Duodenal mucosa (tissue), 2 donors: ENCODE measurements at regions not wholly inside any gene's neighbourhood (a gene's known extent, or its start where the extent isn't known, plus 50 kb on each side); places are given as distances from the start of the nearest gene placed in this dataset.
"Not testable (repeated sequence)": the region's sequence is repeated elsewhere in the genome, so short reads cannot be mapped to it uniquely, and the experiment has no call there.

Source experiments
- H3K27ac ChIP-seq: one replicate; pipeline ENCODE4 v1.7.0; 2013; ENCODE audit warnings: low read depth, low read length
- H3K27me3 ChIP-seq, 2 donors: one replicate each; pipeline ENCODE4 v1.7.0; 2013; ENCODE audit warnings: low read length in 2 of 2, control low read depth in 1 of 2; ENCODE audit not compliant: insufficient read depth in 2 of 2, control insufficient read depth in 1 of 2
- H3K36me3 ChIP-seq, 2 donors: one replicate each; pipeline ENCODE4 v1.7.0; 2013; ENCODE audit warnings: low read length in 2 of 2, control low read depth in 1 of 2; ENCODE audit not compliant: insufficient read depth in 2 of 2, control insufficient read depth in 1 of 2
- H3K4me1 ChIP-seq, 2 donors: one replicate each; pipeline ENCODE4 v1.7.0; 2013; ENCODE audit warnings: low read length in 2 of 2, control low read depth in 1 of 2; ENCODE audit not compliant: insufficient read depth in 2 of 2, control insufficient read depth in 1 of 2
- H3K4me3 ChIP-seq, 2 donors: one replicate each; pipeline ENCODE4 v1.7.0; 2013; ENCODE audit warnings: low read length in 2 of 2, low read depth in 1 of 2
- H3K9ac ChIP-seq, 2 donors: one replicate each; pipeline ENCODE4 v1.7.0; 2013; ENCODE audit warnings: low read length in 2 of 2, low read depth in 1 of 2
- H3K9me3 ChIP-seq, 2 donors: one replicate each; pipeline ENCODE4 v1.7.0; 2013; ENCODE audit warnings: low read length in 2 of 2, control low read depth in 1 of 2; ENCODE audit not compliant: control insufficient read depth in 1 of 2

DNA sequence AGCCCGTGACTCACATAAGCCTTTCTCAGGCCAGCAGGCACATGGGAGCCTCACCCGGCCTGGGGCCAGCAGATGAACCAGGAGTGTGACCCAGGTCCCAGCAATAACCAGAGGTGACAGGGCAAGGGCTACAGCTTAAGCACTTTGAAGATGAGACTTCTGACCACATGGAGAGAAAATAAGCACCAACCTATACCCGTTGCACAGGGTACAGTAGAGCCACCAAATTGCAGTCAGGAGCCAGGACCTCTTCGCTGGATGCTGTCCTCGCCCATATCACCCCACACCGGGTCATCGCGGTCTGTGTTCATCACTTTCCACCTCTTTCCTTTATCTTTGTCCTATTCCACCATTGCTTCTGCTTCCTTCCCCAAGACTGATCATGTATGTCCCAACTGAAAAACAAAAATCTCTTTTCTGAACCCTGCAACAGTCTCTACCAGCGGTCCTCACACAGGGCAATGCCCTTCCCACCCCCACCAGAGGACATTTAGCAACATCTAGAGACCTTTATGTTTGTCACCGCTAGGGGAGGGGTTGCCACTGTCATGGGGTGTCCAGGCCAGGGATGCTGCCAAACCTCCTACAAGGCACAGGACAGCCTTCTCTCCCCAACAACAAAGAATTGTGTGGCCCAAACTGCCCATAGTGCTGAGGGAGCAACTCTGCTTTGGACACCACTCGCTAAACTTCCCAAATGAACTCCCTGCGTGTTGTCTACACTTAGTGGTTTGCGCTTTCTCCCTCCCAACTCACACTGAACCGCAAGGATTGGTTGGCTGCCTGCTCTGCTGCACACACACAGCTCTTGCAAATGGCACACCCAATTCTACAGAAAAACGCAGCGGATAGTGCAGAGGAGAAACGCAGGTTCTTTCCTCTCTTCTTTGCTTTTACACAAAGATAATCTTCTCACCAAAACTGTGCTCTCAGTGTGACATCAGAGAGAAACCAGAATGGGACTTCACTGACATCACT lies 219.4 kb upstream of the FRG1 start:
- H3K9me3 ChIP-seq, H3K27me3 ChIP-seq, H3K4me1 ChIP-seq, H3K36me3 ChIP-seq, H3K9ac ChIP-seq, H3K4me3 ChIP-seq, H3K27ac ChIP-seq: not testable (repeated sequence)

GRCh38 chr4:189722324-189723003 lies 218.2 kb upstream of the FRG1 start:
- H3K4me3 ChIP-seq, H3K27me3 ChIP-seq, H3K9ac ChIP-seq, H3K9me3 ChIP-seq, H3K36me3 ChIP-seq, H3K27ac ChIP-seq, H3K4me1 ChIP-seq: not testable (repeated sequence)

GRCh38 chr4:189727982-189728638 lies 212.6 kb upstream of the FRG1 start:
- not testable (repeated sequence) for H3K27ac ChIP-seq, H3K4me1 ChIP-seq, H3K9me3 ChIP-seq, H3K9ac ChIP-seq, H3K36me3 ChIP-seq, H3K27me3 ChIP-seq, H3K4me3 ChIP-seq

DNA sequence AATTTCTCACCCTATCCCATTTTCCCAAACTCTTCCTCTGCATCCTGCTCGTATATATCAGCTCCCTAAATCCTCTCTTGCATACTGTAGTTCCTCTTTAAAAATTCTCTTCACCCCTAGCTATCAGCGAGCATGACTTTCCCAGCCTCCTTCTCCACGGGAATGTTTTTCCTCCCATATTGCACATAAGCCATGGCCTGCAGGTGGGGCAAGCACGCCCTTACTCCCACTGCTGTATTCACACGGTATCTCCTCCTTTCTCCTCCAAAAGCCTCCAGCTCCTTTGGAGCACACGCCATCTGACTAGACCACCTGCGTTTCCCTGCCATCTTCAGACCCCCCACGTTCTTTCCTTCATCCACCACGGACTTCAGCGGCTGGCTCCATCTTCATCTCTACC lies 208.7 kb upstream of the FRG1 start:
- H3K27me3 ChIP-seq, H3K9ac ChIP-seq, H3K36me3 ChIP-seq, H3K9me3 ChIP-seq, H3K4me3 ChIP-seq, H3K4me1 ChIP-seq, H3K27ac ChIP-seq: not testable (repeated sequence)

DNA sequence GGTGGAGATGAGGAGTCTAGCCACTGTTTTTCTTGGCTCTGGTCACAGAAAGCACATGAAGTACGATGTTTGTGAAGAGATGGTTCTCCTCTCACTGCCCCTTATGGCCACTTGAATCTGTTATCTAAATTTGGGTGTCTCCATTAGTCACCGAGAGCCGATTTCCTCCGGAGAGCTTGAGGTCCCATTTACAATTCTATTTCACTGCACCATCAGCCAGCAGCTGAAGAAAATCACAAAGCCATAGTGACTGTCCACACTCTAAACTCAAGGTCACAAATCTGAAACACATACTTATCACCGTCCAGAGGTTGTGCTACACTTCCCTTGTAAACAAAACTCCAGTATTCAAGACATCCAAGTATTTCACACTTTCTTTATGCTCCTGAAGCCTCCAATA lies 207.2 kb upstream of the FRG1 start:
- H3K4me3 ChIP-seq: not testable (repeated sequence)

DNA sequence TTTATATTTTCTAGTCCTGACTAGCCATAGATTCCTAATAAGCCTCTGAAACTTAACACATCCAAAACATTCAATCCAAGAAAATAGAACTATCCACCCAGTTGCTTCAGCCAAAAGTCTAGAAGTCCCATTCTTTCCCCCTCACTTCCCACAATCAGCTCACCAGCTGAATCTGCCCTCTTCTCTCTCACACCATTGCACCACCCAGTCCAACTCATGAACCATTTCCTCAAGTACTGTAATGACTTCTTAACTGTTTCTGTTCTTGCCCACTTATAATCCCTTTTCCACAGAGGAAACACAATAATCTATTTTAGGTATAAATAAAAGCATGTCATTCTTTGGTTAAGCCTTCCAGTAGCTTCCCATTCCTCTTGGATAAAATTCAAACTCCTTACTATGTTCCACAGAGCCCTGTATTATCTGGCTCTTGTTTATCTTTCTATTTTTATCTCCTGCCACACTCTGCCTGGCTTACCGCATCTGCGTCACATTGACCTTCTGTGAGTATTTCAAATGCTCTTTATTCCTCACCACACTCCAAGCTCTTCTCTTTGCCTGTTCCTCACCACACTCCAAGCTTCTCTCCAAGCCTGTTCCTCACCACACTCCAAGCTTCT lies 205.9 kb upstream of the FRG1 start:
- not testable (repeated sequence) for H3K4me3 ChIP-seq, H3K27me3 ChIP-seq, H3K9ac ChIP-seq, H3K9me3 ChIP-seq, H3K36me3 ChIP-seq, H3K4me1 ChIP-seq, H3K27ac ChIP-seq

More for the DNA sequence above, 207.2 kb upstream of the FRG1 start:
- H3K4me1 ChIP-seq, H3K36me3 ChIP-seq, H3K9ac ChIP-seq, H3K27ac ChIP-seq, H3K27me3 ChIP-seq, H3K9me3 ChIP-seq: not testable (repeated sequence)

GRCh38 chr4:189736656-189737055 lies 204.0 kb upstream of the FRG1 start:
- not testable (repeated sequence) for H3K4me1 ChIP-seq, H3K27me3 ChIP-seq, H3K36me3 ChIP-seq, H3K9ac ChIP-seq, H3K27ac ChIP-seq, H3K9me3 ChIP-seq, H3K4me3 ChIP-seq

DNA sequence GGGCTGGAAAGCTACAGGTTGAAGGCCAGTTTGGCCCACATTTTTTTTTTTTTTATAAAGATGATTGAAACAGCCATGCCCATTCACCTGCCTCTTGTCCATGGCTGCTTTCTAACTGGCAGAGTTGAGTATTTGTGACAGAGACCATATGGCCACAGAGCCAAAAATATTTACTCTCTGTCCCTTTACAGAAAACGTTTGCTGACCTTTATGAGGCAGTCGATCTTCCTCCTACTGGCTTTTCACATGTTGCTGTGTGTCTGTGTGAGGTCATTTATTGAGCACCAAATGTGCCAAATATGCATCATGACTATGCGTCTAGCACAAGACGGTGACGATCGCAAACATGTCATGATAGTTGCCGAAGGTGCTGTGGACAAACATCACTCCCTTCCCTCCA lies 200.6 kb upstream of the FRG1 start:
- not testable (repeated sequence) for H3K9ac ChIP-seq, H3K4me1 ChIP-seq, H3K4me3 ChIP-seq, H3K27ac ChIP-seq, H3K36me3 ChIP-seq, H3K27me3 ChIP-seq, H3K9me3 ChIP-seq

DNA sequence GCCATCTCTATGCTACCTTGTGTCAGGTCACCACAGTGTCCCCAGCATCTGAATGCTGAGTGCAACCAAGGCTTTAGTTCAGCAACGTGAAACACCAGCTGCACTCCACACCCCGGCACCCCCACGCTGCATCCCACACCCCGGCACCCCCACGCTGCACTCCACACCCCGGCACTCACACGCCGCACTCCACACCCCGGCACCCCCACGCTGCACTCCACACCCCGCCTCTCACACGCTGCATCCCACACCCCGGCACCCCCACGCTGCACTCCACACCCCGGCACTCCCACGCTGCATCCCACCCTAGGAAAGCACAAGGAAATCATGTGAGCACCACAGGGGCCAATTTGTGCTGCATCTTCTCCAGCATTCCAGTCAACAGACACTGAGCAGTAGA lies 199.8 kb upstream of the FRG1 start:
- H3K9ac ChIP-seq: no peak overlapping the region
- H3K4me3 ChIP-seq: no peak overlapping the region
- no peaks in the 10 kb centered on the region for H3K4me1 ChIP-seq
- no peak overlapping the region for H3K27ac ChIP-seq
- no peaks in the 10 kb centered on the region for H3K36me3 ChIP-seq
- no peaks in the 10 kb centered on the region for H3K27me3 ChIP-seq
- no peaks in the 10 kb centered on the region for H3K9me3 ChIP-seq

DNA sequence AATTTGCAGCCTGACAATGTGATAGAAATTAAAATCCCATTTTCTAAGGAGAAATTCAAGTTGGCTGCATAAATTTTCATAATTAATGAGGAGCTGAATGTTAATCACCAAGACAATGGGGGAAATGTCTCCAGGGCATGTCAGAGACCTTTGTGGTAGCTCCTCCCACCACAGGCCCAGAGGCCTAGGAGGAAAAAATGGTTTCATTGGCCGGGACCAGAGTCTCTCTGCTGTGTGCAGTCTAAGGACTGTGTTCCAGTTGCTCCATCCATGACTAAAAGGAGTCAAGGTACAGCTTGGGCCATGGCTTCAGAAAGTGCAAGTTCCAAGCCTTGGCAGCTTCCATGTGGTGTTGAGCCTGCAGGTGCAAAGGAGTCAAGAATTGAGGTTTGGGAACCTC lies 187.6 kb upstream of the FRG1 start:
- H3K4me3 ChIP-seq, H3K4me1 ChIP-seq, H3K9ac ChIP-seq, H3K27me3 ChIP-seq, H3K36me3 ChIP-seq, H3K27ac ChIP-seq, H3K9me3 ChIP-seq: not testable (repeated sequence)
